ENCODE measurements at regions not wholly inside any gene's neighbourhood (a gene's known extent, or its start where the extent isn't known, plus 50 kb on each side); places are given as distances from the start of the nearest gene placed in this dataset.

DNA sequence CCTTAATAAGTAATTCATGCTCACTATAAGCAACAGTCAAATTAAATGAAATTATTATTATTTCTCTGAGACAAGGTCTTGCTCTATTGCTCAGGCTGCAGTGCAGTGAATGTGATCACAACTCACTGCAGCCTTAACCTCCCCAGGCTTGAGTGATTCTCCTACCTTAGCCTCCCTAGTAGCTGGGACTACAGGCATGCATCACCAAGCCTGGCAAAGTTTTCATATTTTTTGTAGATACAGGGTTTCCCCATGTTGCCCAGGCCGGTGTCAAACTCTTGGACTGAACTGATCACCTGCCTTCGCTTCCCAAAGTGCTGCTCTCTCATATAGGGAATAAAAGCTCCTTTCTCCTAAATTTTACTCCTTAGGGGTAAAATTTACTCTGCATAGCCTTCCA lies 74.9 kb upstream of the GAREM1 start:
- H3K4me1 Mint-ChIP-seq = no peaks in the 10 kb centered on the region
- no peaks in the 10 kb centered on the region for H3K9me3 Mint-ChIP-seq
- H3K9me3 ChIP-seq (ENCODE audit: control insufficient read depth in 1 of 2, low read length in 2 of 2) = no peaks in the 10 kb centered on the region
- H3K4me3 Mint-ChIP-seq = no peak overlapping the region
- no peaks in the 10 kb centered on the region for H3K4me1 ChIP-seq (ENCODE audit: insufficient read depth, low read length)
- intact Hi-C loops (cut with micrococcal nuclease) = no loop called here
- no peak for DNase-seq
- H3K27me3 ChIP-seq (ENCODE audit: insufficient read depth, low read length) = no peaks in the 10 kb centered on the region
- CTCF ChIA-PET (ENCODE audit: partially characterized antibody) = no interaction called here
- H3K4me3 ChIP-seq (ENCODE audit: low read length in 2 of 2) = no peak overlapping the region
- H3K27me3 Mint-ChIP-seq = peaks cover 3 to 4% of the 10 kb centered on the region in 2 donors
- H3K36me3 ChIP-seq (ENCODE audit: insufficient read depth, low read length) = no peaks in the 10 kb centered on the region
- H3K27ac ChIP-seq (ENCODE audit: low read depth, low read length) = no peak overlapping the region
- no peak overlapping the region for H3K27ac Mint-ChIP-seq
- POLR2A ChIA-PET (ENCODE audit: partially characterized antibody) = no interaction called here
- no peaks in the 10 kb centered on the region for H3K36me3 Mint-ChIP-seq

- H3K36me3 Mint-ChIP-seq = no peaks in the 10 kb centered on the region
- no peak overlapping the region for H3K4me3 Mint-ChIP-seq
- H3K36me3 ChIP-seq (ENCODE audit: insufficient read depth, low read length) = no peaks in the 10 kb centered on the region
- H3K27me3 Mint-ChIP-seq = peaks cover 3 to 4% of the 10 kb centered on the region in 2 donors
- no peak for DNase-seq
- no peak overlapping the region for H3K27ac ChIP-seq (ENCODE audit: low read depth, low read length)
- no peaks in the 10 kb centered on the region for H3K27me3 ChIP-seq (ENCODE audit: insufficient read depth, low read length)
- no peaks in the 10 kb centered on the region for H3K4me1 Mint-ChIP-seq
- no peak overlapping the region for H3K27ac Mint-ChIP-seq
- H3K9me3 ChIP-seq (ENCODE audit: control insufficient read depth in 1 of 2, low read length in 2 of 2) = no peaks in the 10 kb centered on the region
- ChIA-PET POLR2A (ENCODE audit: partially characterized antibody) (no interaction called here), CTCF (ENCODE audit: partially characterized antibody) (interaction anchor here (0.7 kb wide), 1 partner anchor 863 kb away, joined by 3 read pairs; no protein-coding TSS in a partner anchor)
- H3K9me3 Mint-ChIP-seq = no peaks in the 10 kb centered on the region
- intact Hi-C loops (cut with micrococcal nuclease) = no loop called here
- no peaks in the 10 kb centered on the region for H3K4me1 ChIP-seq (ENCODE audit: insufficient read depth, low read length)
- H3K4me3 ChIP-seq (ENCODE audit: low read length in 2 of 2) = no peak overlapping the region
Observed at GRCh38 chr18:32544088-32544487, 73.4 kb upstream of the GAREM1 start.

GRCh38 chr18:32542221-32542798 lies 71.6 kb upstream of the GAREM1 start:
- H3K4me3 Mint-ChIP-seq = no peak overlapping the region
- Histone ChIP-seq H3K4me3 (ENCODE audit: low read length in 2 of 2) (no peak overlapping the region), H3K9me3 (ENCODE audit: control insufficient read depth in 1 of 2, low read length in 2 of 2) (no peaks in the 10 kb centered on the region), H3K36me3 (ENCODE audit: insufficient read depth, low read length) (no peaks in the 10 kb centered on the region), H3K4me1 (ENCODE audit: insufficient read depth, low read length) (no peaks in the 10 kb centered on the region), H3K27me3 (ENCODE audit: insufficient read depth, low read length) (no peaks in the 10 kb centered on the region), H3K27ac (ENCODE audit: low read depth, low read length) (no peak overlapping the region)
- peaks cover 3 to 4% of the 10 kb centered on the region in 2 donors for H3K27me3 Mint-ChIP-seq
- H3K4me1 Mint-ChIP-seq = no peaks in the 10 kb centered on the region
- CTCF ChIA-PET (ENCODE audit: partially characterized antibody) = interaction anchor here (1.1 to 1.3 kb wide), 2 partner anchors 10 to 384 kb away, joined by 4 to 5 read pairs; no protein-coding TSS in a partner anchor
- POLR2A ChIA-PET (ENCODE audit: partially characterized antibody) = no interaction called here
- no peak overlapping the region for H3K27ac Mint-ChIP-seq
- no peaks in the 10 kb centered on the region for H3K36me3 Mint-ChIP-seq
- H3K9me3 Mint-ChIP-seq = no peaks in the 10 kb centered on the region
- intact Hi-C loops (cut with micrococcal nuclease) = no loop called here
- no peak for DNase-seq

GRCh38 chr18:32530947-32531651 lies 60.4 kb upstream of the GAREM1 start:
- Mint-ChIP-seq H3K9me3 (peaks cover 0 to 2% (median 0%) of the 10 kb centered on the region in 8 donors), H3K4me3 (no peak overlapping the region), H3K27ac (peak overlapping the region in 5 of 7 donors; percentile 1 to 37 (median 10)), H3K4me1 (peaks cover 5 to 11% (median 6%) of the 10 kb centered on the region in 4 donors), H3K27me3 (no peaks in the 10 kb centered on the region), H3K36me3 (no peaks in the 10 kb centered on the region)
- H3K4me1 ChIP-seq (ENCODE audit: insufficient read depth, low read length) = peaks cover 7% of the 10 kb centered on the region
- DNase-seq = peak in 4 of 5 donors; percentile 12 to 25 (median 20)
- H3K4me3 ChIP-seq (ENCODE audit: low read length in 2 of 2) = no peak overlapping the region
- intact Hi-C loops (cut with micrococcal nuclease) = no loop called here
- CTCF ChIA-PET (ENCODE audit: partially characterized antibody) = interaction anchor here (1.2 kb wide), 1 partner anchor 374 kb away, joined by 3 read pairs; no protein-coding TSS in a partner anchor
- H3K27ac ChIP-seq (ENCODE audit: low read depth, low read length) = no peak overlapping the region
- no peaks in the 10 kb centered on the region for H3K36me3 ChIP-seq (ENCODE audit: insufficient read depth, low read length)
- no peaks in the 10 kb centered on the region for H3K9me3 ChIP-seq (ENCODE audit: control insufficient read depth in 1 of 2, low read length in 2 of 2)
- POLR2A ChIA-PET (ENCODE audit: partially characterized antibody) = no interaction called here
- no peaks in the 10 kb centered on the region for H3K27me3 ChIP-seq (ENCODE audit: insufficient read depth, low read length)

DNA sequence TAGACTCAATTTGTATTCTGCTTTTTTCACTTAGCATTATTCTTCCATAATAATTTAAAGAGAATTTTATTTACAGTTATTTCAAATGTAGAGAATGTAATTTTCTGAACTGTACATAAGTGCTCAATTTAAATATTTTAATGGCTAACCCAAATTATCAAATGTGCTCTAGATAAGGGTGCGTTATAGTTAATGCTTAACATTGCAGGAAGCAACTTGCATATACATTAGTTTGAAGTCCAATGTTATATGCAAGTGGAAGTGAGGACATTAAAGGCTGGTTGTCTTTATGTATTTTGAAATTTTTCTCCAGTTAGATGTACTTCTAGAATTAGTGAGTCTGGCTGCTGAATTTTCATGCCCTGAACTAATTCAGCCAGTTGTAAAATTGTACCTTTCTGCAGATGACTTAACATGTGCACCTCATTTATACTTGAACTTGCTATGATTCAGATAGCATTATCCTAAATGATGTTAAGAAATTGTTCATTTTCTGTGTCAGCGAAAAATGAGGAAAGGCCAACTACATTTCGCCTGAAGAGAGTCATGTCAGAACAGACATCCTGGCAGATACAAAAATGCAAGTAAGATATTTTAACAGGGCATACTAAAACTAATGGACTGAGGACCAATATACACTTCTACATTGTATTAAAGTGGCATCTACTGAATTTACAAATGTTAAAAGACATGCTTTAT lies 59.2 kb upstream of the GAREM1 start:
- intact Hi-C loops (cut with micrococcal nuclease) = no loop called here
- Histone ChIP-seq H3K36me3 (ENCODE audit: insufficient read depth, low read length) (no peaks in the 10 kb centered on the region), H3K27ac (ENCODE audit: low read depth, low read length) (no peak overlapping the region), H3K4me1 (ENCODE audit: insufficient read depth, low read length) (peaks cover 7% of the 10 kb centered on the region), H3K9me3 (ENCODE audit: control insufficient read depth in 1 of 2, low read length in 2 of 2) (no peaks in the 10 kb centered on the region), H3K27me3 (ENCODE audit: insufficient read depth, low read length) (no peaks in the 10 kb centered on the region), H3K4me3 (ENCODE audit: low read length in 2 of 2) (no peak overlapping the region)
- H3K27me3 Mint-ChIP-seq = no peaks in the 10 kb centered on the region
- peaks cover 5 to 11% (median 6%) of the 10 kb centered on the region in 4 donors for H3K4me1 Mint-ChIP-seq
- peaks cover 0 to 2% (median 0%) of the 10 kb centered on the region in 8 donors for H3K9me3 Mint-ChIP-seq
- POLR2A ChIA-PET (ENCODE audit: partially characterized antibody) = no interaction called here
- CTCF ChIA-PET (ENCODE audit: partially characterized antibody) = no interaction called here
- H3K36me3 Mint-ChIP-seq = no peaks in the 10 kb centered on the region
- H3K27ac Mint-ChIP-seq = no peak overlapping the region
- H3K4me3 Mint-ChIP-seq = no peak overlapping the region
- DNase-seq = no peak

DNA sequence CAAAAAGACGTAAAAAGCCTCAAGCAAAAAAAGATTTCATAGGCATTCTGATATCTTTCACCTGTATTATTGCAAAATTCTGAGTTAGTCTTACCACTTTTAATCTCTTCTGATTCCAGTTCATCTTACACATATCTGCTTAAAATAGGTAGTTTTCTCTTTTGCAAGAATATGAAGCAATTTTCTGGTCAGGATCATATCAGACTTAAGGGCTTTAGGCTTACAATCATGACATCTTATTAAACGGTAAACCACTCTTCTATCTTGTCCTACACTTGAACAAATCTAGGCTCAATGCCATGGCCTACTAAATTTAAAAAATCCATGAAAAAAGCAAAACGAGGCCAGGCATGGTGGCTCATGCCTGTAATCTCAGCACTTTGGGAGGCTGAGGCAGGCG lies 50.1 kb upstream of the GAREM1 start:
- DNase-seq = no peak
- intact Hi-C loops (cut with micrococcal nuclease) = no loop called here
- Mint-ChIP-seq H3K4me1 (no peaks in the 10 kb centered on the region), H3K9me3 (no peaks in the 10 kb centered on the region), H3K27ac (no peak overlapping the region), H3K27me3 (peaks cover 5 to 11% of the 10 kb centered on the region in 2 donors), H3K36me3 (no peaks in the 10 kb centered on the region), H3K4me3 (no peak overlapping the region)
- Histone ChIP-seq H3K4me1 (ENCODE audit: insufficient read depth, low read length) (no peaks in the 10 kb centered on the region), H3K9me3 (ENCODE audit: control insufficient read depth in 1 of 2, low read length in 2 of 2) (no peaks in the 10 kb centered on the region), H3K4me3 (ENCODE audit: low read length in 2 of 2) (no peak overlapping the region), H3K27me3 (ENCODE audit: insufficient read depth, low read length) (no peaks in the 10 kb centered on the region), H3K36me3 (ENCODE audit: insufficient read depth, low read length) (no peaks in the 10 kb centered on the region), H3K27ac (ENCODE audit: low read depth, low read length) (no peak overlapping the region)
- CTCF ChIA-PET (ENCODE audit: partially characterized antibody) = no interaction called here
- POLR2A ChIA-PET (ENCODE audit: partially characterized antibody) = no interaction called here

Measured in CD4-positive, alpha-beta memory T cell (primary cell).